HepG2 (cell line): ENCODE measurements at regions not wholly inside any gene's neighbourhood (a gene's known extent, or its start where the extent isn't known, plus 50 kb on each side); places are given as distances from the start of the nearest gene placed in this dataset.

Source experiments
- EEA1 ChIP-seq: sonication (generic); formaldehyde crosslinking; IDR thresholded peaks from 2 replicates; pipeline ENCODE4 v1.5.1; 2020; ENCODE audit warnings: mild to moderate bottlenecking, missing genetic modification reagents, borderline replicate concordance
- NCOA1 ChIP-seq: sonication (generic); formaldehyde crosslinking; IDR thresholded peaks from 2 replicates; pipeline ENCODE4 v1.9.0; 2021; ENCODE audit warnings: missing genetic modification reagents

DNA sequence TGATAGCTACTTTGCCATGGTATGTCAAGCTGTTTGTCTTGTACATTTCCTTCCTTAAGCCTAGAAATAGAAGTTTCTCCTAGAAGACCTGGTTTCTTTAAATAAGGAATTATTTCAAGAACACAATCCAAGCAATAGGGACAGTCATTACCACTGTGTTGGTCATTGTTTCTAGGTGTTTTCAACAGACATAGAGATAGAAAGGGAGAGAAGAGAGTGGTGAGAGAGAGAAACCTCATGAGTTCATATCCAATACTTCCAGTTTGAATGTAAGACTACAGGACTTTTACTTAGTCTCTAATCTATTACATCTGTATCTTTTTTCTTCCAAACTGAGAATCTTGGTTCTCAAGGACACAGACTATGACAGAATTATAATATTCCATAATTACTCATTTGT is 245.9 kb upstream of the STARD13 start:
- TF ChIP-seq EEA1 (CRISPR knock-in tag) (no peak), NCOA1 (CRISPR knock-in tag) (no peak)
